SU-DHL-6 (cell line): ENCODE measurements at regions not wholly inside any gene's neighbourhood (a gene's known extent, or its start where the extent isn't known, plus 50 kb on each side); places are given as distances from the start of the nearest gene placed in this dataset.

Source experiments
- H2AFZ ChIP-seq: fragments of 200-600 bp; sonication (generic); 2 replicates; pipeline ENCODE4 v1.6.1; 2014; ENCODE audit warnings: low read depth, mild to moderate bottlenecking, moderate library complexity, mixed read lengths, antibody characterized with exemption, low read length; ENCODE audit not compliant: severe bottlenecking
- H3F3A ChIP-seq: fragments of 200-600 bp; shearing (Covaris generic); 2 replicates; pipeline ENCODE4 v1.6.0; 2016; ENCODE audit warnings: antibody characterized with exemption, mild to moderate bottlenecking; ENCODE audit not compliant: insufficient read depth
- H3K27ac ChIP-seq: fragments of 200-600 bp; sonication (generic); 2 replicates; pipeline ENCODE4 v1.5.1; 2016; ENCODE audit warnings: low read depth, mild to moderate bottlenecking, low read length, moderate library complexity, mixed read lengths
- H3K27me3 ChIP-seq: fragments of 200-600 bp; sonication (generic), shearing (Covaris generic); 2 replicates; pipeline ENCODE4 v1.6.0; 2014; ENCODE audit warnings: mild to moderate bottlenecking, low read length
- H3K36me3 ChIP-seq: fragments of 200-600 bp; sonication (generic); 2 replicates; pipeline ENCODE4 v1.6.1; 2014; ENCODE audit warnings: mild to moderate bottlenecking, low read length, mixed read lengths
- H3K4me2 ChIP-seq: fragments of 300-600, 200-600 bp; shearing (Covaris generic), sonication (generic); 2 replicates; pipeline ENCODE4 v1.6.0; 2014; ENCODE audit warnings: low read length, low read depth, mild to moderate bottlenecking; ENCODE audit not compliant: poor library complexity, severe bottlenecking
- H3K4me3 ChIP-seq: fragments of 200-600 bp; sonication (generic); 2 replicates; pipeline ENCODE4 v1.5.1; 2014; ENCODE audit warnings: antibody characterized with exemption, low read length, mild to moderate bottlenecking, mixed read lengths; ENCODE audit not compliant: insufficient read depth, poor library complexity, severe bottlenecking
- H3K79me2 ChIP-seq: fragments of 200-600 bp; sonication (generic); 2 replicates; pipeline ENCODE4 v1.6.1; 2014; ENCODE audit warnings: mild to moderate bottlenecking, low read length, moderate library complexity; ENCODE audit not compliant: insufficient read depth
- H3K9ac ChIP-seq: fragments of 200-600 bp; sonication (generic); 2 replicates; pipeline ENCODE4 v1.7.0; 2014; ENCODE audit warnings: mild to moderate bottlenecking, low read length
- H3K9me2 ChIP-seq: fragments of 200-600 bp; sonication (generic); replicated peaks from 2 replicates; pipeline ENCODE4 v1.6.1; 2014; ENCODE audit warnings: low read length; ENCODE audit not compliant: insufficient read depth
- H3K9me3 ChIP-seq: fragments of 200-600 bp; sonication (generic); 2 replicates; pipeline ENCODE4 v1.6.1; 2014; ENCODE audit warnings: low read length, mixed read lengths; ENCODE audit not compliant: insufficient read depth
- H4K20me1 ChIP-seq: fragments of 200-600 bp; sonication (generic); 2 replicates; pipeline ENCODE4 v1.6.1; 2014; ENCODE audit warnings: low read depth, mild to moderate bottlenecking, antibody characterized with exemption, low read length, moderate library complexity, mixed read lengths
- EZH2phosphoT487 ChIP-seq: fragments of 200-600 bp; sonication (generic), shearing (Covaris generic); conservative IDR thresholded peaks from 2 replicates; pipeline ENCODE4 v1.6.1; 2018; ENCODE audit warnings: mild to moderate bottlenecking, antibody characterized with exemption, low read length, moderate library complexity, mixed read lengths
- TF ChIP-seq, protein P1 (sequence below): fragments of 200-600 bp; sonication (generic); IDR thresholded peaks from one replicate; pipeline ENCODE4 v1.5.1; 2017; ENCODE audit warnings: antibody characterized with exemption, mild to moderate bottlenecking, low read length, moderate library complexity; ENCODE audit not compliant: insufficient read depth, poor library complexity, severe bottlenecking

DNA sequence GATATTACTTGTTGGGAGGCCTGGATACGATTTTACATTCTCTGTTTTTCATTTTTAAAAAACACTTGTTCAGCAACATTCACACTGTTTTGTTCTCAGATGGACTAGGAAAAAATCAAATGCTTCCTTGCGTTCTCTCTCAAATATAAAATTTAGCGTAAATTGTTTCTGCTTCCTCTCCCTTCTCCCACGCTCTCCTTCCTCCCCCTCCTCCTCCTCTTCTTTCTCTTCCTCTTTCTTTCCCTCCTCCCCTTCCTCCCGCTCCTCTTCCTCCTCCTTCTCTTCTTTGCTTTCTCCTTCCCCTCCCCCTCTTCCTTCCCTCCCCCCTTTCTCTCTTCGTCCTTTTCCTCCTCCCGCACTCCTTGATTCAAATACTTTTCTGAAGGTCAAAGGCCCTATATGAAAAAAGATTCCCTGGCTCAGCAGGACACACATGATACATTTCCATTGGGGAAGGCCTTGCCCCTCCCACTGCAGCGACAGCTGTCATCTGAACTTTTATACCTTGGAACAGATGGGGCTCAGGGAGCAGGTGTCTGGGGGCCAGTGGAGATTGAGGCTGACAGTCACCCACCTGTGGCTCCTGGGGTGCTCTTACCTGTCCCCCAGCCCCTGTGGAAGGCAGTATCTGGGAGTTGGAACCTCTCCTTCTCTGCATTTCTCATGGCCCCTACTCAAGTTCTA is 99.4 kb upstream of the SDK2 start:
- H3K9me2 ChIP-seq = no peaks in the 10 kb centered on the region
- H3K9me3 ChIP-seq = no peaks in the 10 kb centered on the region
- no peaks in the 10 kb centered on the region for H3F3A ChIP-seq
- H4K20me1 ChIP-seq = no peaks in the 10 kb centered on the region
- TF ChIP-seq, protein P1, sequence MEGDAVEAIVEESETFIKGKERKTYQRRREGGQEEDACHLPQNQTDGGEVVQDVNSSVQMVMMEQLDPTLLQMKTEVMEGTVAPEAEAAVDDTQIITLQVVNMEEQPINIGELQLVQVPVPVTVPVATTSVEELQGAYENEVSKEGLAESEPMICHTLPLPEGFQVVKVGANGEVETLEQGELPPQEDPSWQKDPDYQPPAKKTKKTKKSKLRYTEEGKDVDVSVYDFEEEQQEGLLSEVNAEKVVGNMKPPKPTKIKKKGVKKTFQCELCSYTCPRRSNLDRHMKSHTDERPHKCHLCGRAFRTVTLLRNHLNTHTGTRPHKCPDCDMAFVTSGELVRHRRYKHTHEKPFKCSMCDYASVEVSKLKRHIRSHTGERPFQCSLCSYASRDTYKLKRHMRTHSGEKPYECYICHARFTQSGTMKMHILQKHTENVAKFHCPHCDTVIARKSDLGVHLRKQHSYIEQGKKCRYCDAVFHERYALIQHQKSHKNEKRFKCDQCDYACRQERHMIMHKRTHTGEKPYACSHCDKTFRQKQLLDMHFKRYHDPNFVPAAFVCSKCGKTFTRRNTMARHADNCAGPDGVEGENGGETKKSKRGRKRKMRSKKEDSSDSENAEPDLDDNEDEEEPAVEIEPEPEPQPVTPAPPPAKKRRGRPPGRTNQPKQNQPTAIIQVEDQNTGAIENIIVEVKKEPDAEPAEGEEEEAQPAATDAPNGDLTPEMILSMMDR = no peak
- no peak for TF ChIP-seq EZH2phosphoT487
- H3K9ac ChIP-seq = no peak overlapping the region
- H3K27ac ChIP-seq = no peak overlapping the region
- no peak overlapping the region for H3K4me2 ChIP-seq
- H3K27me3 ChIP-seq = no peaks in the 10 kb centered on the region
- no peaks in the 10 kb centered on the region for H3K79me2 ChIP-seq
- H3K4me3 ChIP-seq = no peak overlapping the region
- no peak overlapping the region for H2AFZ ChIP-seq
- H3K36me3 ChIP-seq = no peaks in the 10 kb centered on the region

DNA sequence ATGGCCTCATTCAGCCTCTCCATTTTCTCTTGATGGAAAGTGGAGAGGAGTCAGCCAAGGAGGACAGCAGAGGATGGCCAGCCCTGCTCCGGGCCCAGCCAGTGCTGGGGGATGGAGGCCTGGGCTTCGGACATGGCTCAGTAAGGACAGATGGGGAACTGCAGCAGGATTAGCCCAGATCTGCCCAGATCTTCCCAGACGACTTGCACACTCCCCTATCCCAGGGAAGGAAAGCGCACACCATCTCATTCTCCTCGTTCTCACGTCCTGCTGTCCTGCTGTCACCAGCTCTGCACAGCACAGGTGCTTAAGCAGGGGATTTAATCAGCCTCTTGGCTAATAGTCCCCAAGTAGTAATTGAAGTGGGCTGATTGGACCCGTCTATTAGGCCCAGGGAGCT is 100.2 kb upstream of the SDK2 start:
- Histone ChIP-seq H4K20me1 (no peaks in the 10 kb centered on the region), H3K9me2 (no peaks in the 10 kb centered on the region), H3F3A (no peaks in the 10 kb centered on the region), H3K4me2 (no peak overlapping the region), H3K79me2 (no peaks in the 10 kb centered on the region), H3K36me3 (no peaks in the 10 kb centered on the region), H3K9me3 (no peaks in the 10 kb centered on the region), H3K27me3 (no peaks in the 10 kb centered on the region), H3K27ac (no peak overlapping the region), H2AFZ (no peak overlapping the region), H3K4me3 (no peak overlapping the region), H3K9ac (no peak overlapping the region)
- TF ChIP-seq, protein P1 = no peak
- no peak for TF ChIP-seq EZH2phosphoT487

GRCh38 chr17:73746314-73747073 is 102.2 kb upstream of the SDK2 start:
- Histone ChIP-seq H3K9me3 (no peaks in the 10 kb centered on the region), H3K9ac (no peak overlapping the region), H3K4me2 (no peak overlapping the region), H3K27me3 (no peaks in the 10 kb centered on the region), H4K20me1 (no peaks in the 10 kb centered on the region), H3K4me3 (no peak overlapping the region), H2AFZ (no peak overlapping the region), H3F3A (no peaks in the 10 kb centered on the region), H3K27ac (no peak overlapping the region), H3K36me3 (no peaks in the 10 kb centered on the region), H3K79me2 (no peaks in the 10 kb centered on the region), H3K9me2 (no peaks in the 10 kb centered on the region)
- TF ChIP-seq, protein P1 = no peak
- TF ChIP-seq EZH2phosphoT487 = no peak
